ENCODE measurements at regions not wholly inside any gene's neighbourhood (a gene's known extent, or its start where the extent isn't known, plus 50 kb on each side); places are given as distances from the start of the nearest gene placed in this dataset.

DNA sequence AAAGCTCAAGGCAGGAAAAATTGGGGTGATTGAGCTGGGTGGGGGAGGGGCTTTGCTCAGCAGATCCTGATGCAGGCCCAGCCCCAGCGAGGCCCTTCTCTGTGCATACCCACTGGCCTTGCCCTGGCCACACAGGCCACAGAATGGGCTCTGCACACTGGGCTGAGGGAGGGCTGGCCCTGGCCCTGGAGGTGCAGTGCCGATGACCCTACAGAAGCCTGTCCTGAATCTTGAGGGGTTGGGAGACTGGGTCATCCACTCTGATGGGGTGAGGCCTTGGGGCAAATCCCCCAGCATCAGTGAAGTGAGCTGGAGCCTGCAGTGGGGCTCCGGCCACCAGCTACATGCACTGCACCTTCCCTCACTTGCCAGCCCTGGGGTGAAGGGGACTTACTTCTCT, 153.1 kb downstream of the URI1 start:
- Histone ChIP-seq H3K9me2 (ENCODE audit: insufficient read depth) (no peaks in the 10 kb centered on the region), H3K27ac (ENCODE audit: low read depth, low read length) (no peak overlapping the region), H3K79me2 (ENCODE audit: insufficient read depth, low read length) (no peaks in the 10 kb centered on the region), H4K20me1 (ENCODE audit: insufficient read depth) (no peaks in the 10 kb centered on the region), H3K4me3 (replicated peaks in 1 of 2; ENCODE audit: low read depth in 1 of 2, low read length in 2 of 2) (no peak overlapping the region), H3K9ac (ENCODE audit: low read length) (no peak overlapping the region), H3K9me3 (ENCODE audit: control insufficient read depth in 1 of 2, insufficient read depth in 1 of 2, low read depth in 1 of 2, low read length in 2 of 2) (no peaks in the 10 kb centered on the region), H2AFZ (ENCODE audit: low read depth, low read length, poor library complexity, severe bottlenecking) (no peak overlapping the region), H3K36me3 (ENCODE audit: control insufficient read depth in 1 of 2, insufficient read depth in 2 of 2, low read length in 2 of 2) (no peaks in the 10 kb centered on the region), H3K4me2 (ENCODE audit: low read length) (no peak overlapping the region), H3K4me1 (ENCODE audit: control insufficient read depth in 1 of 2, insufficient read depth in 2 of 2, low read length in 2 of 2) (no peaks in the 10 kb centered on the region), H3K27me3 (ENCODE audit: insufficient read depth, low read length) (no peaks in the 10 kb centered on the region)
- intact Hi-C loops (cut with micrococcal nuclease): no loop called here
- ChIA-PET POLR2A (no interaction called here), CTCF (no interaction called here), RAD21 (ENCODE audit: low non-redundant PET in 1 of 2, low total read pairs in 2 of 2, uncharacterized antibody in 2 of 2, unreplicated experiment in 2 of 2) (no interaction called here)
- TF ChIP-seq EZH2 (IDR thresholded peaks at IDR 0.05) (no peak), JUND (IDR thresholded peaks at IDR 0.05) (no peak), SIN3A (IDR thresholded peaks at IDR 0.05; ENCODE audit: low read depth) (no peak), ZFX (IDR thresholded peaks at IDR 0.05) (no peak)
- ATAC-seq: no peak
- no peak for DNase-seq (ENCODE audit: low read depth, low spot score)
- BruUV-seq (replicated peaks): no TSS peak

DNA sequence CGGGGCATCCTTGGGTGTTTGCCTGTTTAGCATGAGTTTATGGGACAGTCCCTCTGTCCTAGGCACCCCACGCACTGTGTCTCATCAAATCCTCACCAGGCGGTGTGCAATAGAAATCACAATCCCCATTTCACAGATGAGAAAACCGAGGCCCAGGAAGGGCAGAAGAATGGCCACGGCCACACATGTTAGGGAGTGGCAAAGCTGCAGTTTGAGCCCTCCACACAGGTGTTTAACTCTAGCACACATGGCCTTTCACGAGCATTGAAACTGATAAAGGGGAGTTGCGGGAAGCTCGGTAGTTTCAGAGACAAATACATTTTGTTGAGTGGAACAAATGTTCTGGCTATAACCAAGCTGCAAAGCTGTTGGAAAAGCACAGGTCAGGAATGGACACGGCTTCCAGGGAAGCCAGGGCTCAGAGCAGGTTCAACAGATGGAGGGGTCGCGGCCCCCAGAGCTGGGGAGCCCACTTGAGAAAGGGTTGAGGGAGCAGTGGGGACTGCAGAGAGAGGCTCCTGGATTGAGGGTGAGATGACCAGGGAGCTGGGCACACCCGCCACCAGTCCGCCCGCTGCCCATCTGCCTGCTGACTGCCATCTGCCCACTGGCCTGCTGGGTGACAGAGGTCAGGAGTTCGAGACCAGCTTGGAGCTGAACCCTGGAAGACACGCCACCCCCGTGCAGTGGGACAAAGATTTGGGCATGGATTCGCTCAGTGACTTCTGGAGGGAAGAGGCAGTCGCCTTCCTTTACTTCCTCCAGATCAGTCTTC, 154.7 kb downstream of the URI1 start:
- Histone ChIP-seq H3K36me3 (ENCODE audit: control insufficient read depth in 1 of 2, insufficient read depth in 2 of 2, low read length in 2 of 2) (no peaks in the 10 kb centered on the region), H3K4me2 (ENCODE audit: low read length) (no peak overlapping the region), H3K9me3 (ENCODE audit: control insufficient read depth in 1 of 2, insufficient read depth in 1 of 2, low read depth in 1 of 2, low read length in 2 of 2) (no peaks in the 10 kb centered on the region), H2AFZ (ENCODE audit: low read depth, low read length, poor library complexity, severe bottlenecking) (no peak overlapping the region), H3K9me2 (ENCODE audit: insufficient read depth) (no peaks in the 10 kb centered on the region), H3K4me3 (replicated peaks in 1 of 2; ENCODE audit: low read depth in 1 of 2, low read length in 2 of 2) (no peak overlapping the region), H3K27ac (ENCODE audit: low read depth, low read length) (no peak overlapping the region), H3K9ac (ENCODE audit: low read length) (no peak overlapping the region), H3K79me2 (ENCODE audit: insufficient read depth, low read length) (no peaks in the 10 kb centered on the region), H4K20me1 (ENCODE audit: insufficient read depth) (no peaks in the 10 kb centered on the region), H3K27me3 (ENCODE audit: insufficient read depth, low read length) (no peaks in the 10 kb centered on the region), H3K4me1 (ENCODE audit: control insufficient read depth in 1 of 2, insufficient read depth in 2 of 2, low read length in 2 of 2) (no peaks in the 10 kb centered on the region)
- BruUV-seq (replicated peaks): no TSS peak
- intact Hi-C loops (cut with micrococcal nuclease): no loop called here
- CTCF ChIA-PET: no interaction called here
- TF ChIP-seq REST (IDR thresholded peaks at IDR 0.05; ENCODE audit: low read depth) (no peak), EGR1 (IDR thresholded peaks at IDR 0.05; ENCODE audit: low read depth) (no peak), ELF1 (IDR thresholded peaks at IDR 0.05; ENCODE audit: borderline replicate concordance, low read depth) (no peak), TCF7L2 (IDR thresholded peaks at IDR 0.05; ENCODE audit: borderline replicate concordance, extremely low read depth, insufficient read depth, insufficient read length) (no peak), POLR2A (IDR thresholded peaks at IDR 0.05; ENCODE audit: borderline replicate concordance, extremely low read depth, insufficient read depth, insufficient read length) (no peak), ZFX (IDR thresholded peaks at IDR 0.05) (no peak), EZH2 (IDR thresholded peaks at IDR 0.05) (no peak), CBX3 (IDR thresholded peaks at IDR 0.05; ENCODE audit: low read depth) (no peak), RAD21 (IDR thresholded peaks at IDR 0.05; ENCODE audit: low read depth) (no peak), POLR2AphosphoS5 (IDR thresholded peaks at IDR 0.05; ENCODE audit: low read depth, low read length) (no peak), ZNF274 (IDR thresholded peaks at IDR 0.05; ENCODE audit: low read depth, low read length) (no peak), CEBPB (IDR thresholded peaks at IDR 0.05; ENCODE audit: low read depth) (no peak)
- TF ChIP-seq, protein P1, sequence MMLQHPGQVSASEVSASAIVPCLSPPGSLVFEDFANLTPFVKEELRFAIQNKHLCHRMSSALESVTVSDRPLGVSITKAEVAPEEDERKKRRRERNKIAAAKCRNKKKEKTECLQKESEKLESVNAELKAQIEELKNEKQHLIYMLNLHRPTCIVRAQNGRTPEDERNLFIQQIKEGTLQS (IDR thresholded peaks at IDR 0.05): no peak
- TF ChIP-seq, protein P2, sequence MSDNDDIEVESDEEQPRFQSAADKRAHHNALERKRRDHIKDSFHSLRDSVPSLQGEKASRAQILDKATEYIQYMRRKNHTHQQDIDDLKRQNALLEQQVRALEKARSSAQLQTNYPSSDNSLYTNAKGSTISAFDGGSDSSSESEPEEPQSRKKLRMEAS (IDR thresholded peaks at IDR 0.05): no peak
- no peak for ATAC-seq
- RAD21 ChIA-PET (ENCODE audit: low non-redundant PET in 1 of 2, low total read pairs in 2 of 2, uncharacterized antibody in 2 of 2, unreplicated experiment in 2 of 2): no interaction called here
- DNase-seq (ENCODE audit: low read depth, low spot score): no peak
- POLR2A ChIA-PET: no interaction called here
